Colonic mucosa (tissue), 4 donors: ENCODE measurements at regions not wholly inside any gene's neighbourhood (a gene's known extent, or its start where the extent isn't known, plus 50 kb on each side); places are given as distances from the start of the nearest gene placed in this dataset.

Experiments used
- DNase-seq: peaks from one replicate; pipeline ENCODE4 v3.0.0-alpha.2; 2020
- H3K27ac ChIP-seq: fragments of 200-600 bp; one replicate; pipeline ENCODE4 v1.8.0; 2021
- H3K27me3 ChIP-seq: fragments of 200-600 bp; one replicate; pipeline ENCODE4 v1.8.0; 2021
- H3K36me3 ChIP-seq: fragments of 200-600 bp; one replicate; pipeline ENCODE4 v1.8.0; 2021
- H3K4me1 ChIP-seq: fragments of 200-600 bp; one replicate; pipeline ENCODE4 v1.8.0; 2021; ENCODE audit warnings: mild to moderate bottlenecking
- H3K4me3 ChIP-seq: fragments of 200-600 bp; one replicate; pipeline ENCODE4 v1.8.0; 2021
- H3K9ac ChIP-seq, 2 donors: one replicate each; pipeline ENCODE4 v1.7.0; 2013; ENCODE audit warnings: control low read depth in 2 of 2, low read depth in 2 of 2, low read length in 2 of 2
- H3K9me3 ChIP-seq: fragments of 200-600 bp; one replicate; pipeline ENCODE4 v1.8.0; 2021
- intact Hi-C: fragments of 100-400 bp; cut with DNase I; formaldehyde crosslinking; loops from one replicate; pipeline ENCODE4 v1.14.1; 2022
- TF ChIP-seq, protein P1 (sequence below): fragments of 200-600 bp; IDR thresholded peaks from one replicate; pipeline ENCODE4 v1.8.0; 2022; ENCODE audit warnings: antibody characterized with exemption, mild to moderate bottlenecking
- donor health status: healthy.
- donor health status: DM: no; HTN: no; CAD: no.
- donor health status: DM: no; HTN: no; CAD: no.

DNA sequence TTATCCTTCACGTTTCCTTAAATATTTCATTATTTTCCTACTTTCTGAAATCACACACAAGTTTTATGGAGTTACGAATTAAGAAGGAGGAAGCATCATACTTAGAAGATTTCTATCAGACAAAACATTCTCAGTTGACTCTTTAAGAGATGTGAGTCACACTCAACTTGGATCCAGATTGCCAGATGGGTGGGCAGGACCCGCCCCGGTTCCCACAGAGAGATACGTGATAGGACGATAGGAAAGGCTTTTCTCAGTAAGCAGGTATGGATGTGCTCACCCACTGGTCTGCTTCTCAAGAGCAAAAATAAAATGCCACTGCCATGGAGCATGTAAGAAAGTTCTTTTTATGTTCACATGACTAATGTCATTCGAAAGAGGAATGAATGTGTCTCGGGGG is 392.6 kb downstream of the MRPL39 start:
- Histone ChIP-seq H3K27me3 (no peaks in the 10 kb centered on the region), H3K9ac (no peak overlapping the region), H3K4me3 (no peak overlapping the region), H3K27ac (no peak overlapping the region), H3K4me1 (no peaks in the 10 kb centered on the region), H3K9me3 (no peaks in the 10 kb centered on the region), H3K36me3 (no peaks in the 10 kb centered on the region)
- no peak for DNase-seq
- TF ChIP-seq, protein P1, sequence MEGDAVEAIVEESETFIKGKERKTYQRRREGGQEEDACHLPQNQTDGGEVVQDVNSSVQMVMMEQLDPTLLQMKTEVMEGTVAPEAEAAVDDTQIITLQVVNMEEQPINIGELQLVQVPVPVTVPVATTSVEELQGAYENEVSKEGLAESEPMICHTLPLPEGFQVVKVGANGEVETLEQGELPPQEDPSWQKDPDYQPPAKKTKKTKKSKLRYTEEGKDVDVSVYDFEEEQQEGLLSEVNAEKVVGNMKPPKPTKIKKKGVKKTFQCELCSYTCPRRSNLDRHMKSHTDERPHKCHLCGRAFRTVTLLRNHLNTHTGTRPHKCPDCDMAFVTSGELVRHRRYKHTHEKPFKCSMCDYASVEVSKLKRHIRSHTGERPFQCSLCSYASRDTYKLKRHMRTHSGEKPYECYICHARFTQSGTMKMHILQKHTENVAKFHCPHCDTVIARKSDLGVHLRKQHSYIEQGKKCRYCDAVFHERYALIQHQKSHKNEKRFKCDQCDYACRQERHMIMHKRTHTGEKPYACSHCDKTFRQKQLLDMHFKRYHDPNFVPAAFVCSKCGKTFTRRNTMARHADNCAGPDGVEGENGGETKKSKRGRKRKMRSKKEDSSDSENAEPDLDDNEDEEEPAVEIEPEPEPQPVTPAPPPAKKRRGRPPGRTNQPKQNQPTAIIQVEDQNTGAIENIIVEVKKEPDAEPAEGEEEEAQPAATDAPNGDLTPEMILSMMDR, result no peak
- intact Hi-C loops, result no loop called here

DNA sequence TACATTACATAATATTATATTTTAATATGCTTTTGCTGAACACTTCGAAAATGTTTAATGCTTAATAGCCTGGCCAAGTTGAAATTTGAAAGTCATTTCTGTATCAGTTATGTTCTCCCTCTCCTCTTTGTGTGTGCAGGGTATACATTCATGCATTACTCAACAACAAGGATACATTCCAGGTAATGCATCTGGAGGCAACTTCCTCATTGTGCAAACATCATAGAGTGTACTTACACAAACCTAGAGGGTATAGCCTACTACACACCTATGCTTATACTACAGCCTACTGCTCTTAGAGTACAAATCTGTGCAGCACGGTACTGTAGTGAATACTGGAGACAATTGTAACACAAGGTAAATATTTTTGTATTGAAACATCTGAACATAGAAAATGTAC is 407.3 kb downstream of the MRPL39 start:
- Histone ChIP-seq H3K4me1 (no peaks in the 10 kb centered on the region), H3K9ac (no peak overlapping the region), H3K27ac (no peak overlapping the region), H3K9me3 (no peaks in the 10 kb centered on the region), H3K27me3 (no peaks in the 10 kb centered on the region), H3K4me3 (no peak overlapping the region), H3K36me3 (no peaks in the 10 kb centered on the region)
- no peak for DNase-seq
- TF ChIP-seq, protein P1, result no peak
- intact Hi-C loops, result no loop called here

DNA sequence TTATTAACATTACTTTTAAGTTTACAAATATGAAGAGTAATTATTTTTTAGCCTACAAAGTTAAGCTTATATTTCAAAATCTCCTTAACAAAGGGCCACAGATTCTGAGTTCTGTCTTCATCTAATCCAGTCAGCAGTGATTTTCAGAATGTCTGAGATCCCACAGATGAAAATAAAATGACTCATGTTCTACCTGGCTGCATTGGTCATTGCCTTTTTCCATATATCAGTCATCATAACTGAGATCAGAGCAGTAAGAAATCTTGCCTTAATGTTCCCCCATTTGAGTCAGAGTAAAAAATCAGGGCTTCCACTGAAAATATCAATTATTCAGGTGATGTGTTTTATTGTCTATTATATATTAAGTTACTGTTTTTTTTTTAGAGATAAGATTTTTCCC is 416.1 kb downstream of the MRPL39 start:
- intact Hi-C loops, result no loop called here
- DNase-seq, result no peak
- H3K9me3 ChIP-seq, result no peaks in the 10 kb centered on the region
- no peak overlapping the region for H3K27ac ChIP-seq
- H3K27me3 ChIP-seq, result no peaks in the 10 kb centered on the region
- H3K9ac ChIP-seq, result no peak overlapping the region
- no peaks in the 10 kb centered on the region for H3K36me3 ChIP-seq
- no peaks in the 10 kb centered on the region for H3K4me1 ChIP-seq
- H3K4me3 ChIP-seq, result no peak overlapping the region
- TF ChIP-seq, protein P1, result no peak

DNA sequence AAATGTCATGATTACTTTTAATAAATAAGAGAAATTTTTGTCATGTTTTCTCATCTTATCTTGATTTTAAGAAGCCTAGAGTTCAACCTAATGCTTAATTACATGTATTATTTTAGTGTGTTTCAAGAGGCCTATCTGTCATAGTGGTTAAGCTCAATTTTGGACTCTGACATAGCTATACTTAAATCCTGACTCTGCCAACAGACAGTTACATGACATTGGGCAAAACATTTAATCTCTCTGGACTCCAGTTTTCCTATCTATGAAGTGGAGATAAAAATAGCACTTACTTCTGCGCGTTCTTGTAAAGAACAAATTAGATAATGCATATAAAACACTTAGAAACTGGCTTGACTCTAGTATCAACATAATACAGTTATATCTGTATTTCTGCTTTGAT is 417.8 kb downstream of the MRPL39 start:
- Histone ChIP-seq H3K36me3 (no peaks in the 10 kb centered on the region), H3K4me3 (no peak overlapping the region), H3K27ac (no peak overlapping the region), H3K9ac (no peak overlapping the region), H3K9me3 (no peaks in the 10 kb centered on the region), H3K27me3 (no peaks in the 10 kb centered on the region), H3K4me1 (no peaks in the 10 kb centered on the region)
- TF ChIP-seq, protein P1, result no peak
- intact Hi-C loops, result no loop called here
- DNase-seq, result no peak

DNA sequence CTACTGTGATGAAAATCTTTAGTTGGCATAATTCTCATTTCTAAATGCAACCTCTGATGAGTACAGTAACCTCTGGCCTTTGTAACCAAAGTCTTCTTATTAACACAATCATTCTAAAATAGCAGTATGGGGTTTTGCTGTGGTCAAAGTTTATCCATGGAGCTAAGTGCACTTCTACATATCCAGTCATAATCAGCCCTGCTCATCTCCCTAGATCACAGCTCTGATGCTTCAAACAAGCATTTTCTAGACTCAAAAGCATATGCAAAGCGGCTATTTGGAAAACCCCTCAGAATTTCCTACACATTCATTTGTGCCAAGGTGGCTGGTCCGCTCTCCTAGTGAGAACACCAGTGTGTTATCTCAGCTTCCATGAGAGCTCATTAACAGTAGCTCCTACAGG is 418.6 kb downstream of the MRPL39 start:
- Histone ChIP-seq H3K36me3 (no peaks in the 10 kb centered on the region), H3K27ac (no peak overlapping the region), H3K9ac (no peak overlapping the region), H3K9me3 (no peaks in the 10 kb centered on the region), H3K27me3 (no peaks in the 10 kb centered on the region), H3K4me3 (no peak overlapping the region), H3K4me1 (no peaks in the 10 kb centered on the region)
- DNase-seq, result no peak
- TF ChIP-seq, protein P1, result no peak
- intact Hi-C loops, result no loop called here

DNA sequence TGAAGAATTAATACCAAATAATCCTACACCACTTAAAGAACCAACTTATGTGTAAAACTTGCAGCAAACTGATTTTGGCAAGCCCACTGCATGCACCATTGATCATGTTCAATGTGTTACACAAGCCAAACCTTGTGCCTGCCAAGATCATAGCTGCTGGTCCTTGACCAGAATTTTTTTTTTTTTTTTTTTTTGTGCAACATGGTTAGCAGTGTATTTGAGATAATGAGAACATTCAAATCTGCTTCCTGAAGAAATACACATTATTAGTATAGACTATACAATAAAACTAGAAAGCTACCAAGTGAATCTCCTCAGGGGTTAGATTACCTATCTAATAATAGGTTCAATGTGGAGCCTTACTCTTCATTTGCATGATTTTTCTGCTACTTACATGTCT is 421.0 kb downstream of the MRPL39 start:
- intact Hi-C loops, result no loop called here
- TF ChIP-seq, protein P1, result no peak
- Histone ChIP-seq H3K36me3 (no peaks in the 10 kb centered on the region), H3K9me3 (no peaks in the 10 kb centered on the region), H3K4me3 (no peak overlapping the region), H3K4me1 (no peaks in the 10 kb centered on the region), H3K27me3 (no peaks in the 10 kb centered on the region), H3K27ac (no peak overlapping the region), H3K9ac (no peak overlapping the region)
- DNase-seq, result no peak
